GM21717 (cell line): ENCODE measurements at regions not wholly inside any gene's neighbourhood (a gene's known extent, or its start where the extent isn't known, plus 50 kb on each side); places are given as distances from the start of the nearest gene placed in this dataset.

ENCODE experiments used
- ATAC-seq: cut with Tn5 transposase; IDR thresholded peaks from one replicate; pipeline ENCODE4 v1.9.1; 2021; ENCODE audit warnings: mild to moderate bottlenecking, moderate library complexity; ENCODE audit not compliant: unreplicated experiment

DNA sequence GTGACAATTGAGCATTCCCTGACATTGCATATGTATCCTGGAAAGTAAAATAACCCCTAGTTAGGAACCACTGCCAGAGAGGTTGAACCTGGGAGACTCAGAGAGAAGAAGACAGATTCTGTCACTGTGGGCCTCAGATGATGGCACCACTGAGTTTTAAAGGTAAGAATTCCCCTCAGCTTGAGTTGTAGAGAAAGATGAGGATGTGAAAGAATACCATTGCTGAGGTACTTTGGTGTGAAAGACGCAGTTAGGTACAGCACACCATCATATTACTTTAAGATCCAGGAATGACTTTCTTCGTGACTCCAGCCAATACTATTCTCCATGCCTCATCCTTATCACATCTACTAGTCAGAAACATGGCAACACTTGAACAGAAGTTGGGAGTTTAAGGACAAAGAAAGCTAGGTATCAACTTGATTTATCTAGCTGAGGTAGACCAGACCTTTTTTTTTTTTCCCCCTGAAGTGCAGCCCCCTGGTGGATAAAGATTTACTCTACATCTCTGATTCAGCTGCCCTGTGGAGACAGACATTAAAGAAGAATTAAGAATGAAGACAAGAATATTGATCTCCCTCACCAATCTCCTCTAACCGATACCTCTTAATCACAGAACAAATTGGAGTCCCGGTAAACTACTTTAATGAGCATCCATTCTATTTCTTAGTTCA is 630.5 kb upstream of the FANCL start:
- no peak for ATAC-seq

DNA sequence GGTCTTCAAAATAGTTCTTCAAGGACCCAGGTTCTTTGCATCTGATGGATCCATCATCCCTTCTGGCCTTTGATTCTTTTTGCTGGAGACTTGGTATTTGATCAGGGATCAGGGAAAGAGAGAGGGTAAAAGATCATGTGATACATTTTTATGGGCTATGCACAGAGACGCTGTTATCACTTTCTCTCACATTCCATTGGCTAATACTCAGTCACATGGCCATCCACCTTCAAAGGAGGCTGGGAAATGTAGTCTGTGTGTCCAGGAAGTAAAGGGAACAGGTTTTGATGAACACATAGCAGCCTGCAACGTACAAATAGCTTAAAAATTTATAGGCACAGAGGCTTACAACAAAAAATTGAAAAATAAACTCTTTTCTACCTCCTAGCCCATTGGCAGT is 629.6 kb upstream of the FANCL start:
- peak; percentile 53 for ATAC-seq

DNA sequence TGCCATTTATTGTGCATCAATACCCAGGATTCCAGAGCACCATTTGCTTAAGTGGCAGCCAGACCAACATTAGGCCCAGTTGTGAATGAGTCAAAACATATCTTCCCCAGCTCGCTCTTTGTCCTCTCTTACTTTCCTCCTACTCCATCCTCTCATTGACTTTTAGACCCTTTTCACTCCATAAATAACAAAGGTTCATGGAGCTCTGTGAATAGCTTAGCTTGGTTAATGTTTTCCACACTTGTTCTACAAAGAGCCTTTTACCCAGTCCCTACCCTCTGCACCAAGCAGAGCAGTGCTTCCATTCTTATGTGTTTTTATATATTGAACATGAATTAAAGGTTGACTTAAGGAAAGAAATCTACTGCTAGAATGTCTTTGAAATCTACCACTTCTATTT is 625.8 kb upstream of the FANCL start:
- no peak for ATAC-seq

DNA sequence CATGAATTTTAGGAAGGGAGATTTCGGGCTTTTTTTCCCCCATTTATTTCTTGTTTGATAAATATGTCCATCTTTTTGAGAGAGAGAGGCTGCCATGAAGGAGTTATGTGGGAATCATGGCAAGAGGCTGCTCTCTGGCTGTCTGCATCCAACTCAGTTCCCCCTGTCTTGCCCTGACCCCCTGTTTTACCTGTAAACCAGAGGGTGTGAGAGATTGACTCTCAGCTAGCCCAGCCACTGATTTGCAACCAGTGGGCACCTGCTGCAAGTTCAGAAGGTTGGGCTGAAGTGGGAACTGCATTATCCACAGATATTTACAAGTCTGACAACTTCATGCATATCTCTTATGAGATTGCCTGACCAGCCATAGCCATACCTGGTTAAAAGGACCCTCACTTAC is 625.4 kb upstream of the FANCL start:
- ATAC-seq: no peak

- ATAC-seq: peak; percentile 27
Measured at GRCh38 chr2:58866040-58866439, 624.9 kb upstream of the FANCL start.

- ATAC-seq: peak; percentile 68
Measured at GRCh38 chr2:58865436-58865835, 624.3 kb upstream of the FANCL start.

- ATAC-seq: peak; percentile 55
Measured at GRCh38 chr2:58862244-58862643, 621.1 kb upstream of the FANCL start.

- no peak for ATAC-seq
Measured at GRCh38 chr2:58860586-58860985, 619.5 kb upstream of the FANCL start.

GRCh38 chr2:58856100-58856499 is 615.0 kb upstream of the FANCL start:
- ATAC-seq: no peak

- ATAC-seq: no peak
Measured at GRCh38 chr2:58853420-58853819, 612.3 kb upstream of the FANCL start.

DNA sequence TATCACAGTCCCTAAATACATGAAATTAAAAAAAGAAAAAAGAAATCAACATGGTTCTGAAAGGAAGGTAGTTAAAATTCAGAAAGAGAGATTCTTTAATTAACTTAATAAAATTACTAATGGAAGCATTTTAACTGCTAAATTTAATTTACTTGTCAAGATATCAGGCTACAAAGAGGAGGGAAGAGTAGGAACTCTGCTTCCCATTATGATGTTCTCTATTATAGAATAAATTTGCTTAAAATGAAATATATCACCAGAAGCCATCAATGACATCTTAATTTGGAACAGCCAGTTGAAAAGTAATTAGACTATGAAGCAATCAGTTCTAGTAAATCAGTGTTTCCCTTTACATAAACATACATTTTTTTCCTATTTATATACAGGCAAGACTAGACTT is 611.8 kb upstream of the FANCL start:
- no peak for ATAC-seq

GRCh38 chr2:58852243-58852642 is 611.1 kb upstream of the FANCL start:
- no peak for ATAC-seq

GRCh38 chr2:58851598-58851997 is 610.5 kb upstream of the FANCL start:
- no peak for ATAC-seq

DNA sequence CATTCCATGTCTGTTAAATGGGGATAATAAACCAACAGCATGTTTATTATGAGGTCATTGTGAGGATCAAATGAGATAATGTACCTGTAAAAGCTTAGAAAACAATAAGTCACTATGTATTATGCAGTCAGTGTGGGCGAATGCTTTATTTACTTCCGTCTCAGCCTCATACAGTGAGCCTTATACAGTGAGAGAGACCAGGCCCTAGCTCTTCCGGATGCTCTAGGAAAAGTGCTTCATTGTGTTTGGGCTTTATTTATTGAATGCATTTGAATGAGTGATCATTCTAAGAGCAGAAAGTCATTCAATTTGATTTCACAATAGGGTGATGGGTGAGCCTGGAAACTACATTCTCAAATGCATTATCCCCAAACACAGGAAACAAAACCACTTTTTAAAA is 603.9 kb upstream of the FANCL start:
- ATAC-seq: no peak

DNA sequence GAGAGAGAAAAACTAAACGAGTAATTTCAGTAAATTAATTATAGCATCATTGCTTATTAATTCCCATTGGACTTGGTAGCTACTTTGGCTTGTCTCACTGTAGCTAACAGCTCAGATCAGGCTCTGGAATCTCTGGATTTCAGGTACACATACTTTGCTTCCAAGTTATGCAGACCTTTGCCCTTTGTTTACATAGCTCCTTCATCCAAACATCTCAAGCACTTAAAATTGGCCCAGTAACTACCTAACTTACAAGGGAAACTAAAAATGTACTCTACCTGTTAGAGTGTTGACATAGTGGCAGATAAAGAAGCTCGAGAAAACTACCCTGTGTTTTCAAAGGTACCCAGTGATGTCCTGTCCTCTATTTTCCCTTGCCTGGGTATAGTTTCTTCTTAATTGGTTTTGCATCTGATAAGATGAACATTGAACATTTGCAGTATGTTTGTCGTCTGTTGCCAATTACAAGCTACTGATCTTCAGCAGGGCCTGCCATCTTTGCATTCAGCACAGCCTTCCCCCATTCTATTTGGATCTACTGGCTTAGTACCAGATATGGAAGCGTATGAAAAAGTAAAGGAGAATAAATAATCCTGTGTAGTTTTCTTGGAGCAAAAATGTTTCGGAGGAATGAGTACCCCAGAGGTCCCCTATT is 601.5 kb upstream of the FANCL start:
- ATAC-seq: no peak

DNA sequence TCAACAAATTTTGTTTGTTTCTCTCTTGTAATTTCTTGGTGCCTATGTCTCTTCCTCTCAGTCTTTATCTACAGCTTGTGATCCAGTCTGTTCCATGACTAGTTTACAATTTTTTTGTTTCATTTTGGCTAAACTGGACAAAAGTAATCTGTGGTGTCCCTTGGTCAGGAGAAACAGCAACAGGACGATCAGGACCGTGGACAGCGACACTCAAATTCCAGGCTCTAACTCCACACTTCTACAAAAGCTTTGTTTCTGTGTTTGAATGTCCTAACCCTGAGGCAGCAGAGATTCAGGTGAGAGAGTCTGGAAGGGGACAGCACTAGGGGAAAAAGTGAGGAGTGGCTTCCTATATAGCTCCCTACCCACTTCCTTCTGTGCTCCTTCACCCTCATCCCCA is 593.3 kb upstream of the FANCL start:
- no peak for ATAC-seq

GRCh38 chr2:58826795-58827194 is 585.7 kb upstream of the FANCL start:
- ATAC-seq: no peak

DNA sequence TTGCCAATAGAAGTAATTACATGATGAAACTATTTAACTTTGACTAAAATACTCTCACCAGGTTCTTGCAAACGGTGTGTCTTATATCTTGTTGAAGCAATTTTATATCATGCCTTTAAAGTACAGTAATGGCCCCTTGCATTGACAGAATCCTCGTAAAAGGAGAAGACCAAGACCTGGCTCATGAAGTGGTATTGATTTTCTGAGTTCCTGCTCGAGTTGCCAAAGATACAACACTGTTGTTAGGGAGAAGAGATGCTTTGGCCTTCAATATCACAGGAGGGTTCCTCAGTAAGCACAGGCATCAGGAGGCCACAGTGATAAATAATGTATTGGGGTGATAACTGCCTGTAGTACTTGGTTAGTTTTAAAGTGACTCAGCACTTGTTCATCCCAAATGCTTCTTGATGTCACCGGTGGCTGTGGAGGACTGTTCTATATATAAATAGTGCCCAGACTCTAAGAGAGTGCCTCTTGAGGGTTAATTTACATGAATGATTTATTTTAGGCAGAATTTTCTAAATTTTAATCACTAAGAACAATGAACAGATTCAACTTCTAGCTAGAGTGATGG is 571.7 kb upstream of the FANCL start:
- no peak for ATAC-seq

DNA sequence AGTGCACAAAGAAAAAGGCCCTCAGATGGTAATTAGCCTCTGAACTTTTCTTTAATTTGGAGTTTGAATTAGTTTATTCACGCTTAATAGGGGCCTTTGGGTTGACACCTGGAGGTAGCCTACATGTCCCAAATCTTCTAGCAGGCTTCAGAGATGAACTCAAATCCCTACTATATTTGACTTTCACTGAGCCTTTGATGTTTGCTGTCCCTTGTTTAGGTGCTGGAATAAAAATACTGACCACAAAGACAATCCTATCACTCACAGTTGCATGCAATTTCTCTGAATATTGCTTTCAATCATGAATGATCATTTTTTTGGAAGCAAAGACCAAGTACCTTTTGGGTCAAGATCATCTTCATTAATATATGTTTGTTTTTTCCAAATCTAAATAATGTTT is 564.0 kb upstream of the FANCL start:
- no peak for ATAC-seq

- peak; percentile 78 for ATAC-seq
Measured at GRCh38 chr2:58803192-58803591, 562.1 kb upstream of the FANCL start.

DNA sequence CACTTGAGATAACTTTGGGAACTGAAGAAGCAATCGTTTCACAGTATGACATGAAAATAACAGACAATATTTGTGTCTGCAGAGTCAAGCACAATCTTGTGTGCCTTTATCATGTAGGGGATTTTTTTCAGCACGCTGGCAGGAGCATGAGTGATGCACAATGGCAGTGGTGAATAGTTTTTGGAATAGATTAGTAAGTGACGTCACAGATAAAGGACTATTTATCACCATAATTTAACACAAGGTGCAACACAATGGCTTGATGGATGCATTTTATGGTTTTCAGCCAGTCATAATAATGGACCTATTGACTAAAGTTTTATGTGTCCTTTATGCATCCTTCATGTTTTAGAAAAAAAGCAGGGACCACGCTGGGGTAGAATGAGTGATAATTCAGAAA is 559.8 kb upstream of the FANCL start:
- no peak for ATAC-seq

- no peak for ATAC-seq
Measured at GRCh38 chr2:58798676-58799208, 557.6 kb upstream of the FANCL start.
